B cell (primary cell): ENCODE measurements at regions not wholly inside any gene's neighbourhood (a gene's known extent, or its start where the extent isn't known, plus 50 kb on each side); places are given as distances from the start of the nearest gene placed in this dataset.

Experiments
- ATAC-seq: fragments of 200-7000 bp; cut with Tn5 transposase; one replicate; pipeline ENCODE4 v1.10.0; 2021; ENCODE audit warnings: low read depth, mild to moderate bottlenecking, moderate number of reproducible peaks, moderate library complexity
- CTCF ChIA-PET: fragments of 350-600 bp; sonication (Branson Sonifier 250); formaldehyde crosslinking; loops from one replicate; lab custom pipeline; 2021; ENCODE audit warnings: antibody characterized with exemption, inconsistent platforms; lab: Charles Lee
- POLR2A ChIA-PET: fragments of 350-600 bp; sonication (Branson Sonifier 250); formaldehyde crosslinking; loops from one replicate; lab custom pipeline; 2021; ENCODE audit warnings: antibody characterized with exemption; lab: Charles Lee
- DNase-seq: peaks from one replicate; pipeline ENCODE4 v3.0.0; 2013
- H2AFZ ChIP-seq: 2 replicates; pipeline ENCODE4 v1.6.1; 2012; ENCODE audit warnings: mild to moderate bottlenecking, low read depth, low read length; ENCODE audit not compliant: insufficient read depth, poor library complexity, severe bottlenecking
- H3K27ac ChIP-seq, 2 donors: 1 replicate in 1 of 2; 2 replicates in 1 of 2; pipeline ENCODE4 v1.5.1; 2012 to 2013; ENCODE audit warnings: low read length in 2 of 2, mild to moderate bottlenecking in 2 of 2, moderate library complexity in 1 of 2
- H3K27me3 ChIP-seq, 4 experiments: fragments of 200-600 bp in 1 of 4; sonication (generic) in 1 of 4; replicated peaks in 1 of 4; 1 replicate in 2 of 4; 2 replicates in 2 of 4; pipeline versions ENCODE4 v1.6.1 to v1.7.0; 2013 to 2016; ENCODE audit warnings: low read length in 3 of 4, mild to moderate bottlenecking in 2 of 4, mixed read lengths in 1 of 4, moderate library complexity in 1 of 4; ENCODE audit not compliant: insufficient read depth in 4 of 4, control insufficient read depth in 3 of 4; ENCODE audit errors: control extremely low read depth in 1 of 4
- H3K36me3 ChIP-seq, 2 experiments: replicated peaks in 1 of 2; 1 replicate in 1 of 2; 2 replicates in 1 of 2; pipeline versions ENCODE4 v1.6.1 to v1.7.1; 2013; ENCODE audit warnings: low read length in 1 of 2; ENCODE audit not compliant: insufficient read depth in 2 of 2, control insufficient read depth in 1 of 2; ENCODE audit errors: control extremely low read depth in 1 of 2, extremely low read depth in 1 of 2
- H3K4me1 ChIP-seq, 2 donors: fragments of 200-600 bp in 1 of 2; sonication (generic) in 1 of 2; 1 replicate in 1 of 2; 2 replicates in 1 of 2; pipeline versions ENCODE4 v1.5.1 to v1.6.1; 2013 to 2017; ENCODE audit warnings: low read length in 2 of 2; ENCODE audit not compliant: control insufficient read depth in 2 of 2, insufficient read depth in 2 of 2
- H3K4me2 ChIP-seq: replicated peaks from 2 replicates; pipeline ENCODE3; 2012; ENCODE audit warnings: mild to moderate bottlenecking, low read depth, low read length; ENCODE audit not compliant: poor library complexity, severe bottlenecking
- H3K4me3 ChIP-seq, 5 experiments: fragments of 200-600 bp in 1 of 5; sonication (generic) in 1 of 5; 1 replicate in 3 of 5; 2 replicates in 2 of 5; pipeline versions ENCODE4 v1.5.1 to v1.7.0; 2011 to 2016; ENCODE audit warnings: low read length in 4 of 5, mild to moderate bottlenecking in 4 of 5, low read depth in 2 of 5, control low read depth in 1 of 5, moderate library complexity in 1 of 5; ENCODE audit not compliant: insufficient read depth in 1 of 5; ENCODE audit errors: control extremely low read depth in 1 of 5, extremely low read depth in 1 of 5
- H3K79me2 ChIP-seq: fragments of 200-600 bp; sonication (generic); one replicate; pipeline ENCODE4 v1.6.0; 2016; ENCODE audit warnings: low read length; ENCODE audit not compliant: control insufficient read depth, insufficient read depth
- H3K9ac ChIP-seq: fragments of 200-600 bp; sonication (generic); 2 replicates; pipeline ENCODE4 v1.6.1; 2017; ENCODE audit warnings: mild to moderate bottlenecking, low read length, moderate library complexity
- H3K9me3 ChIP-seq, 3 donors: one replicate each; pipeline versions ENCODE4 v1.6.1 to v1.7.1; 2013; ENCODE audit warnings: low read length in 2 of 3; ENCODE audit not compliant: control insufficient read depth in 2 of 3, insufficient read depth in 1 of 3; ENCODE audit errors: control extremely low read depth in 1 of 3
- H4K20me1 ChIP-seq: 2 replicates; pipeline ENCODE4 v1.6.0; 2012; ENCODE audit warnings: mild to moderate bottlenecking, low read length; ENCODE audit not compliant: insufficient read depth, control insufficient read depth, poor library complexity, severe bottlenecking
- H3K27ac Mint-ChIP-seq: one replicate; pipeline ENCODE4 v1.8.0; 2021; ENCODE audit warnings: mixed read lengths
- H3K27me3 Mint-ChIP-seq: one replicate; pipeline ENCODE4 v1.8.0; 2021; ENCODE audit warnings: mixed read lengths
- H3K4me1 Mint-ChIP-seq: one replicate; pipeline ENCODE4 v1.8.0; 2021; ENCODE audit warnings: mixed read lengths
- H3K4me3 Mint-ChIP-seq: one replicate; pipeline ENCODE4 v1.8.0; 2021; ENCODE audit warnings: mixed read lengths
- H3K9me3 Mint-ChIP-seq: one replicate; pipeline ENCODE4 v1.8.0; 2022; ENCODE audit warnings: mixed read lengths; ENCODE audit not compliant: insufficient read depth
- CTCF ChIP-seq: fragments of 200-600 bp; IDR thresholded peaks from one replicate; pipeline ENCODE4 v1.8.0; 2022; ENCODE audit warnings: antibody characterized with exemption, mild to moderate bottlenecking
- EZH2 ChIP-seq: IDR thresholded peaks from 2 replicates; pipeline ENCODE4 v1.6.1; 2012; ENCODE audit warnings: borderline replicate concordance, low read depth, mild to moderate bottlenecking, moderate library complexity, low read length; ENCODE audit not compliant: insufficient read depth, poor library complexity, severe bottlenecking
- WGBS: methylation state at CpG from one replicate; pipeline ENCODE4 v1.1.5; 2013; ENCODE audit warnings: missing lambda C conversion rate; ENCODE audit not compliant: insufficient coverage; 5-methylcytosine and 5-hydroxymethylcytosine counted together
- intact Hi-C: fragments of 100-400 bp; cut with micrococcal nuclease; formaldehyde crosslinking; loops from one replicate; pipeline ENCODE4 v1.10.0; 2022

- H3K79me2 ChIP-seq, result no peaks in the 10 kb centered on the region
- ChIA-PET CTCF (no interaction called here), POLR2A (no interaction called here)
- no peak overlapping the region for H3K9ac ChIP-seq
- H2AFZ ChIP-seq, result no peak overlapping the region
- no peaks in the 10 kb centered on the region for H3K36me3 ChIP-seq
- TF ChIP-seq EZH2 (no peak), CTCF (no peak)
- peaks cover 0 to 6% (median 0%) of the 10 kb centered on the region in 4 experiments for H3K27me3 ChIP-seq
- no peak overlapping the region for H3K4me3 ChIP-seq
- DNase-seq (no peak), ATAC-seq (no peak)
- H3K4me2 ChIP-seq, result no peak overlapping the region
- H3K27me3 Mint-ChIP-seq, result peaks cover 21% of the 10 kb centered on the region
- H3K27ac ChIP-seq, result no peak overlapping the region
- H3K9me3 Mint-ChIP-seq, result no peaks in the 10 kb centered on the region
- no peaks in the 10 kb centered on the region for H4K20me1 ChIP-seq
- H3K9me3 ChIP-seq, result no peaks in the 10 kb centered on the region
- peaks cover 1% of the 10 kb centered on the region for H3K4me1 Mint-ChIP-seq
- no peak overlapping the region for H3K4me3 Mint-ChIP-seq
- WGBS, result no CpG with 5 or more reads among the region's 1 CpG
- no peaks in the 10 kb centered on the region for H3K4me1 ChIP-seq
- intact Hi-C loops, result no loop called here
- H3K27ac Mint-ChIP-seq, result no peak overlapping the region
Measured at GRCh38 chr1:157382351-157382750, 170.0 kb downstream of the FCRL5 start.

- Histone ChIP-seq H2AFZ (no peak overlapping the region), H3K4me2 (no peak overlapping the region), H4K20me1 (no peaks in the 10 kb centered on the region), H3K36me3 (no peaks in the 10 kb centered on the region), H3K27me3 (peaks cover 0 to 6% (median 0%) of the 10 kb centered on the region in 4 experiments), H3K9me3 (no peaks in the 10 kb centered on the region), H3K4me3 (no peak overlapping the region), H3K79me2 (no peaks in the 10 kb centered on the region), H3K9ac (no peak overlapping the region), H3K27ac (no peak overlapping the region), H3K4me1 (no peaks in the 10 kb centered on the region)
- 3% methylated on average over 4 of the region's 6 CpGs for WGBS
- Mint-ChIP-seq H3K4me1 (peaks cover 1% of the 10 kb centered on the region), H3K27ac (no peak overlapping the region), H3K27me3 (peaks cover 15% of the 10 kb centered on the region), H3K4me3 (no peak overlapping the region), H3K9me3 (no peaks in the 10 kb centered on the region)
- DNase-seq (no peak), ATAC-seq (no peak)
- ChIA-PET POLR2A (no interaction called here), CTCF (interaction anchor here (0.7 to 2.1 kb wide), 5 partner anchors 10 to 391 kb away, joined by 3 to 6 read pairs (median 4); no protein-coding TSS in a partner anchor)
- intact Hi-C loops, result no loop called here
- TF ChIP-seq CTCF (no peak), EZH2 (no peak)
Measured at GRCh38 chr1:157380523-157380922, 171.8 kb downstream of the FCRL5 start.
